ENCODE measurements at regions not wholly inside any gene's neighbourhood (a gene's known extent, or its start where the extent isn't known, plus 50 kb on each side); places are given as distances from the start of the nearest gene placed in this dataset.

GRCh38 chr13:107832500-107833100, 382.7 kb downstream of the LIG4 start:
- CTCF ChIA-PET, result no interaction called here
- POLR2A ChIA-PET, result no interaction called here
- Histone ChIP-seq H3K4me3 (ENCODE audit: low read depth, low read length) (no peak overlapping the region), H3K9me3 (ENCODE audit: control insufficient read depth, insufficient read depth, low read depth, low read length) (no peaks in the 10 kb centered on the region), H3K36me3 (ENCODE audit: control insufficient read depth in 2 of 2, insufficient read depth in 1 of 2, low read length in 2 of 2) (no peaks in the 10 kb centered on the region), H3K27ac (ENCODE audit: extremely low read depth, low read depth, low read length) (no peak overlapping the region), H3K4me1 (ENCODE audit: control insufficient read depth, insufficient read depth, low read length) (no peaks in the 10 kb centered on the region)
- TF ChIP-seq ZNF514 (tag by site-specific recombination; IDR thresholded peaks at IDR 0.05) (no peak), ZNF335 (tag by site-specific recombination; conservative IDR thresholded peaks at IDR 0.05) (no peak), ZNF48 (tag by site-specific recombination; IDR thresholded peaks at IDR 0.05) (no peak), SP7 (tag by site-specific recombination; IDR thresholded peaks at IDR 0.05) (no peak), ZNF416 (tag by site-specific recombination; IDR thresholded peaks at IDR 0.05) (no peak), GLI4 (tag by site-specific recombination; IDR thresholded peaks at IDR 0.05) (no peak)
- TF ChIP-seq, protein P1, sequence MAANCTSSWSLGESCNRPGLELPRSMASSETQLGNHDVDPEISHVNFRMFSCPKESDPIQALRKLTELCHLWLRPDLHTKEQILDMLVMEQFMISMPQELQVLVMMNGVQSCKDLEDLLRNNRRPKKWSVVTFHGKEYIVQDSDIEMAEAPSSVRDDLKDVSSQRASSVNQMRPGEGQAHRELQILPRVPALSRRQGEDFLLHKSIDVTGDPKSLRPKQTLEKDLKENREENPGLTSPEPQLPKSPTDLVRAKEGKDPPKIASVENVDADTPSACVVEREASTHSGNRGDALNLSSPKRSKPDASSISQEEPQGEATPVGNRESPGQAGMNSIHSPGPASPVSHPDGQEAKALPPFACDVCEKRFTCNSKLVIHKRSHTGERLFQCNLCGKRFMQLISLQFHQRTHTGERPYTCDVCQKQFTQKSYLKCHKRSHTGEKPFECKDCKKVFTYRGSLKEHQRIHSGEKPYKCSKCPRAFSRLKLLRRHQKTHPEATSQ (tag by site-specific recombination; IDR thresholded peaks at IDR 0.05), result no peak
- TF ChIP-seq, protein P2, sequence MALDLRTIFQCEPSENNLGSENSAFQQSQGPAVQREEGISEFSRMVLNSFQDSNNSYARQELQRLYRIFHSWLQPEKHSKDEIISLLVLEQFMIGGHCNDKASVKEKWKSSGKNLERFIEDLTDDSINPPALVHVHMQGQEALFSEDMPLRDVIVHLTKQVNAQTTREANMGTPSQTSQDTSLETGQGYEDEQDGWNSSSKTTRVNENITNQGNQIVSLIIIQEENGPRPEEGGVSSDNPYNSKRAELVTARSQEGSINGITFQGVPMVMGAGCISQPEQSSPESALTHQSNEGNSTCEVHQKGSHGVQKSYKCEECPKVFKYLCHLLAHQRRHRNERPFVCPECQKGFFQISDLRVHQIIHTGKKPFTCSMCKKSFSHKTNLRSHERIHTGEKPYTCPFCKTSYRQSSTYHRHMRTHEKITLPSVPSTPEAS (tag by site-specific recombination; IDR thresholded peaks at IDR 0.05), result no peak

- H3K36me3 ChIP-seq (ENCODE audit: control insufficient read depth in 2 of 2, insufficient read depth in 1 of 2, low read length in 2 of 2), result no peaks in the 10 kb centered on the region
- CTCF ChIA-PET, result no interaction called here
- H3K27ac ChIP-seq (ENCODE audit: extremely low read depth, low read depth, low read length), result no peak overlapping the region
- TF ChIP-seq SCRT1 (tag by site-specific recombination; IDR thresholded peaks at IDR 0.05; ENCODE audit: borderline replicate concordance), result no peak
- no peak for TF ChIP-seq ZNF132 (tag by site-specific recombination; IDR thresholded peaks at IDR 0.05; ENCODE audit: borderline replicate concordance)
- TF ChIP-seq, protein P1 (tag by site-specific recombination; IDR thresholded peaks at IDR 0.05), result no peak
- TF ChIP-seq, protein P3, sequence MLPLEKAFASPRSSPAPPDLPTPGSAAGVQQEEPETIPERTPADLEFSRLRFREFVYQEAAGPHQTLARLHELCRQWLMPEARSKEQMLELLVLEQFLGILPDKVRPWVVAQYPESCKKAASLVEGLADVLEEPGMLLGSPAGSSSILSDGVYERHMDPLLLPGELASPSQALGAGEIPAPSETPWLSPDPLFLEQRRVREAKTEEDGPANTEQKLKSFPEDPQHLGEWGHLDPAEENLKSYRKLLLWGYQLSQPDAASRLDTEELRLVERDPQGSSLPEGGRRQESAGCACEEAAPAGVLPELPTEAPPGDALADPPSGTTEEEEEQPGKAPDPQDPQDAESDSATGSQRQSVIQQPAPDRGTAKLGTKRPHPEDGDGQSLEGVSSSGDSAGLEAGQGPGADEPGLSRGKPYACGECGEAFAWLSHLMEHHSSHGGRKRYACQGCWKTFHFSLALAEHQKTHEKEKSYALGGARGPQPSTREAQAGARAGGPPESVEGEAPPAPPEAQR (tag by site-specific recombination; IDR thresholded peaks at IDR 0.05), result no peak
- TF ChIP-seq GFI1B (tag by site-specific recombination; IDR thresholded peaks at IDR 0.05), result no peak
- TF ChIP-seq OVOL3 (tag by site-specific recombination; IDR thresholded peaks at IDR 0.05), result no peak
- no peak for TF ChIP-seq ZNF76 (tag by site-specific recombination; IDR thresholded peaks at IDR 0.05; ENCODE audit: borderline replicate concordance, low read depth)
- no peak for TF ChIP-seq ZXDB (tag by site-specific recombination; IDR thresholded peaks at IDR 0.05)
- no peak for TF ChIP-seq ZNF571 (tag by site-specific recombination; IDR thresholded peaks at IDR 0.05)
- TF ChIP-seq MYNN (tag by site-specific recombination; IDR thresholded peaks at IDR 0.05; ENCODE audit: borderline replicate concordance), result no peak
- TF ChIP-seq ZNF658 (tag by site-specific recombination; IDR thresholded peaks at IDR 0.05), result no peak
- no peak for TF ChIP-seq ZBTB20 (tag by site-specific recombination; IDR thresholded peaks at IDR 0.05)
- no peak for TF ChIP-seq ZSCAN23 (tag by site-specific recombination; IDR thresholded peaks at IDR 0.05)
- no peak for TF ChIP-seq EGR2 (tag by site-specific recombination; IDR thresholded peaks at IDR 0.05; ENCODE audit: low read depth)
- TF ChIP-seq ZNF677 (tag by site-specific recombination; IDR thresholded peaks at IDR 0.05), result no peak
- no peak for TF ChIP-seq SP2 (tag by site-specific recombination; IDR thresholded peaks at IDR 0.05)
- TF ChIP-seq ZNF214 (tag by site-specific recombination; IDR thresholded peaks at IDR 0.05; ENCODE audit: borderline replicate concordance), result no peak
- TF ChIP-seq ZNF792 (tag by site-specific recombination; IDR thresholded peaks at IDR 0.05), result no peak
- TF ChIP-seq ZFP69B (tag by site-specific recombination; IDR thresholded peaks at IDR 0.05), result no peak
- no peak overlapping the region for H3K4me3 ChIP-seq (ENCODE audit: low read depth, low read length)
- POLR2A ChIA-PET, result no interaction called here
- no peaks in the 10 kb centered on the region for H3K9me3 ChIP-seq (ENCODE audit: control insufficient read depth, insufficient read depth, low read depth, low read length)
- no peaks in the 10 kb centered on the region for H3K4me1 ChIP-seq (ENCODE audit: control insufficient read depth, insufficient read depth, low read length)
These were observed 384.5 kb downstream of the LIG4 start for GRCh38 chr13:107830804-107831203.
